NOMO-1 treated with DMSO at 0.1 percent for 48 hours (cell line): ENCODE measurements at regions not wholly inside any gene's neighbourhood (a gene's known extent, or its start where the extent isn't known, plus 50 kb on each side); places are given as distances from the start of the nearest gene placed in this dataset.
A peak's percentile ranks its signal among the peaks of the same experiment; 100 is the strongest.

Source experiments
- DNase-seq: peaks from one replicate; lab custom pipeline; 2025; ENCODE audit not compliant: unreplicated experiment; lab: John Stamatoyannopoulos, UW

- DNase-seq: no peak
These were observed 271.3 kb upstream of the TMPO start for GRCh38 chr12:98244136-98244535.

DNA sequence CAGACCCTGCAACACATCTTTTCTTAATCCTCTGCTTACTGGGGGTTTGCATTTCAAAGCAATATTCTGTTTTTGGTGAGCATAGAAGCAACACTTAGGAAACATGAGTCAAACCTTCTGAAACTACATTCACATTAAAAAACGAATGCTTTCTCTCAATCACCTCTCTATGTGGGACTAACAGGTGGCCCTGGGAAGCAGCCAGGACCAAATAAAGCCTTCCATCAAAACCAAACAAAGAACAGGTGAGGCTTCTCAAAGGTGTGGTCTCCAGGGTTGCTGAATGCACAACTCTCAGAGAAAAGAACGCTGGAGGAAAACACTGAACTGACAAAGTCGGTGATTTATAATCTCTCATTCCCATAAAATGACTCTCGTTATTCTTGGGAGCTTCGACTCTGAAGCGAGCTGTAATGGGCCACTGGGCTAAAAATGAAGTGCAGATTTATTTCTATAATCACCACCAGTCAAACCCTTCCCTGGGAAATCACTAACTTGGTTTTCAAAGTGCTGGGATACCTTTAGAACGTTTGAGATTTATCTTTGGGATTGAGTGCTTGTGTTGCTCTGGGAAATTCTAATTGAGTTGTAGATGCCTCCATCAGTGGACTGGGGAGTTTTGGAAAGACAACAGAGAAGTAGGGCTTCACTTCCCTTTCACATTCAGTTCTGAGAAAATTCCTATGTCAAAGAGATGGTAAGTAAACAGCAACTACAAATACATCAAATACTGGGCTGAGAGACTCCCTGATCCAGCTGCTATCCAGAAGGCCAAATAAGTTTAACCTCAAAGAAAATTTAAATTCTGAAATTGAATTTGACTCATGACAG is 262.0 kb upstream of the TMPO start:
- DNase-seq: no peak

DNA sequence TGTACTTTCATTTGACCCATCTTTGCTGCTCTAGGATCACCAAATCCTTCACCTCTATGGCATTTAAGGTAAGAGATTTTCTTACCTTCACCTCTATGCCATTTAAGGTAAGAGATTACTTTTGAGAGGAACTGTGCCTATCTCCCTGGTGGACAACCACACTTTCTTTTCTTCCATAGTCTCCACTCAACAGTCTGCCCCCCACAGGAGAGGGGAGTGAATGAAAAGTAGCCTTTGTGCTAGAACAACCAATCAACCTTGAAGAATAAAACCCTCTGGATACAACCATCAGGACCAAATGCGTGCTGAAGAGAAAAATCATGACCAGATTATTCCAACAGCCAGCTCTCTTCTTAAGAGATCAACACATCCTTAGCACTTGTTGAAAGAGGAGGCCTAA is 258.6 kb upstream of the TMPO start:
- no peak for DNase-seq

- peak; percentile 76 for DNase-seq
These were observed 255.7 kb upstream of the TMPO start for GRCh38 chr12:98259693-98260092.

DNA sequence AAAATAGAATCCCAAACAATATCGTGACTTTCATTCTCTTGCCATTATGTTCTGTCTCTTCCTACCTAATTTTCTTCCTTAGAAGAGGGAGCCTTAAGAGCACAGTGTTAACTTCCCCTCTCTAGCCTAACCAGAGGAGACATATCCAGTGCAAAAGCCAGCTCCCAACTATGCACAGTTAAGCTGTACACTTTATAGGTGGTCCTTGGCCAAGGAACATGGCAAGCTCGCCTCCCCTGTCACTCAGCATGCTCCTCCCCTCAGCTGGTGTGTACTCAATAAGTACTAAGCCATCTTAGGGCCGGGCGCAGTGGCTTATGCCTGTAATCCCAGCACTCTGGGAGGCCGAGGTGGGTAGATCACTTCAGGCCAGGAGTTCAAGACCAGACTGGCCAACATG is 255.1 kb upstream of the TMPO start:
- peak; percentile 7 for DNase-seq

DNA sequence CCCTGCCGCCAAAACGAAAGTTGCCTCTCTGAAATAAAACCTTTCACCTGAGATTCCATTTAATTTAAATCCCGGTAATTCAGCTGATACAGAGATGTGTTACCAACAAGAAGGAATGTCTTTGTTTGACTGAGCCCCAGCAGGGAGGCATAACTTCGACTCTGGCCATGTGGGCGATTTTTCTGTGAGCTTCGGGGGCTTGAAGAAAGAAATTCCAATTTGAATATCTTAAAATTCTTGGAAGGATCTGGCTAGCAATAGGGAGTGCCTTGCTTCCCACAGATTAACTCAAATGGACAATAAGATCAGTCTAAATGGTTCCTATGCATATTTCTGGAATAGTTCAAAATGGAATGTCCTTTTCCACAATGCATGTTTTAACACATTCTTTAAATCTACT is 252.5 kb upstream of the TMPO start:
- DNase-seq: no peak

DNA sequence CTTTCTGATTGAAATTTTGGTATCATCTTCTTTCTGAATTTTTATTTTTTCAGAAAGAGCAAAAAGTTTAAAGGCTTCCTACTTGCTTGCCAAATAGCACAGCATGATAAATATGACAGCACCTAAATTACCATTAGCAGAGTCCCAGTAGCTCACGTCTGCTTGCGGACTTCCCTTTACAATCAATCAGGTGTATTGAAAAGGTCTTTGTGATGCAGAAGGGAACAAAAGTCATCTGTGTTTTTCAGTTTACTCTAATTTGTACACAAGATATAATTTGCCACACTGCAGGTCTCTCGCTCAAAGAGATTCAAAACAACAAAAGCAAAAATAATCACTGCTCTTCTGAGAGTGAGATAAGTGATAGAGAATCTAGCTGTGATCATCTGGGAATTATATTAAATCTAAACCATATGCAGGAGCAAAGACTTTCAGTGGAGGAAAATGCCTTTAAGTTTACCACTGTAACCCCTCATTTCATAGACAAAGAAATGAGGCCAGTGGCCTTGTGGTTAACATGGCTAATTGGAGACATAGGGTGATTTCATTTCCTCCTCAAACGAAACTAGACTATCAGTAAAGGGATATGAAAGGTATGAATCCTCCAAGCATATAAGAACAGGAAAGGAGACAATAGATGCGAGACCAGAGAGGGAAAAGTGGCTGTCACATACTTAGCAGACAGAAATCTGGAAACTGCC is 240.8 kb upstream of the TMPO start:
- DNase-seq: peak; percentile 83

DNA sequence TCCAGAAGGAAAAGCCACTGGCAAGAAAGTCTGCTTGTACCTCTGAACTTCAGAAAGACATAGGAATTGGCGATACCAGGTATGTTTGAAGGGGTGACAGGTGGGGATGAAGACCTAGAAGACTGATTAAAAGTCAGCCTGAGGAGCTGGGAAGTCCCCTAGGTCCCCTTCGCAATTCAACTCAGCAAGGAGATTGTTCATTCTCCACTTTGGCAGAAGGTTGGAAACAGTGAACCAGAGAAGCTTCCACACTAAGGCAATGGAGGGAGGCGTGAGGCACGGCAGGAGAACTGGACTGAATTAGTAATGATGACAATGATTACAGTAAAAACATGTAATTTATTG is 240.3 kb upstream of the TMPO start:
- DNase-seq: no peak

DNA sequence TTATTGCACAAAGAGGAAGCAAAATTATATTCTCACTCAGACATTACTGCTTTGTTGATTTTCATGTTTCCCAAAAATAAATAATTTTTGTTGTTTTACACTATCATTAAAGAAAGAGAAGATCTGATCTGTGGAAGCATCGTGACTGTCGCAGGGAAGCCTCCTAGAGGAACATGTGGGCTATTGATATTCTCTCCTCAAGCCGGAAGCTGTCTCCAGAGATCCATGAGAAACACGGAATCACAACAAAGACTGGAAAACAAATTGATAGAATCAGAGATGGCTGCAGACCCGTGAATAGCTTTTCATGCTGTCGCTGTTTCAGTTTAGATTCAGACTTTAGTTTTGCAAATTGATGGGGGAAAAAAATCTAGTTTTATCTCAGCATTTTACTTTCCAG is 235.2 kb upstream of the TMPO start:
- DNase-seq: no peak

GRCh38 chr12:98280621-98281020 is 234.8 kb upstream of the TMPO start:
- no peak for DNase-seq

DNA sequence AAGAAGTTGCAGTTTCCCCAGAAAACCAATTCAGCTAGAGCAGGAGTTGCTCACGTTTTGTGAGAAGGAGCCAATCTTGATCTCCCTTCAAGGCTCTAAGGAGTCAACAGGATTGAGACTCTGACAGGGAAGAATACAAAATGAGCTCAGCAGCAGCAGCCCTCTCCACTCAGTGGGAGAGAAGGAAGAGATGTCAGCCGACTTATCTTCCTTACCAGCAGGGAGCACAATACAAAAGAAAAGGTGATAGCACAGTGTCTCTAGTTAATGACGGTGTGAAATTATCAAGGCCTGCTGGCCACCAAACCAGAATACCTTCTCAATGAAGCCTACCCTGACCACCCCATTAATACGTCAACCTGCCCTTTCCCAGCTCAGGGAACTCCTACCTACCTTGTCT is 223.6 kb upstream of the TMPO start:
- no peak for DNase-seq

DNA sequence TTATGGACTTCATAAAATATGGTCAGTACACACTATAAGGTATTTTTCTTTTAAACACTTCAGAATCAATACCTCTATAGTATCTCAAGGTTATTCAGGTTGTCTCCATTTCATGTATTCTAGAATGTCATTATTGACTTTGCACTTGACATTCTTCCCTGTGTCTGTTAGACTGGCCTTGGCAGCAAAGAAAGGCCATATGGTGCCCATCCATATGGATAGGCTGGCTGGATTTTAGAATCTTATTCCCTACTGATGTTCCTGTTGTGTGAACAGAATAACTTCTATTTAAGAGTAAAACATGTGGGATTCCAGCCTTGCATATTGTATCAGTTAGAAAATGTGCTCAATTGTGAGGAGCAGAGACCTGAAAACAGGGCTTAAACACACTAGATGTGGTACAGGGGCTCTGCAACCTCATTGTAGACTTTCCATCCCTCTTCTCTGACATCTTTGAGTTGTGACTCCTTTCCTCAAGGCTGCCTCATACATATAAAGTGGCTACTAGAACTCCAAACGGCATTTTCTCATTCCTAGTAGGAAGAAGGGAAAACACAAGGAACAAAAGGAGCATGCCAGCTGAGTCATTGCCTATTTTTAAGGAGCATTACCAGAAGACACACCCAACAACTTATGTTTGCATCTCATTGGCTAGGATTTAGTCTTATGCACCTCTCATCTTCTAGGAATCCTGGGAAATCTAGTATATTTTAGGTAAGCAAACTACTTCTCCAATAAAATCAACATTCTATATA is 221.2 kb upstream of the TMPO start:
- DNase-seq: no peak

- DNase-seq: no peak
These were observed 219.7 kb upstream of the TMPO start for GRCh38 chr12:98295681-98296080.

GRCh38 chr12:98296462-98297079 is 218.8 kb upstream of the TMPO start:
- DNase-seq: no peak

- no peak for DNase-seq
These were observed 217.9 kb upstream of the TMPO start for GRCh38 chr12:98297538-98297937.

- DNase-seq: no peak
These were observed 207.2 kb upstream of the TMPO start for GRCh38 chr12:98308141-98308540.

GRCh38 chr12:98317939-98318899 is 197.2 kb upstream of the TMPO start:
- DNase-seq: no peak

- no peak for DNase-seq
These were observed 195.5 kb upstream of the TMPO start for GRCh38 chr12:98319716-98320425.

DNA sequence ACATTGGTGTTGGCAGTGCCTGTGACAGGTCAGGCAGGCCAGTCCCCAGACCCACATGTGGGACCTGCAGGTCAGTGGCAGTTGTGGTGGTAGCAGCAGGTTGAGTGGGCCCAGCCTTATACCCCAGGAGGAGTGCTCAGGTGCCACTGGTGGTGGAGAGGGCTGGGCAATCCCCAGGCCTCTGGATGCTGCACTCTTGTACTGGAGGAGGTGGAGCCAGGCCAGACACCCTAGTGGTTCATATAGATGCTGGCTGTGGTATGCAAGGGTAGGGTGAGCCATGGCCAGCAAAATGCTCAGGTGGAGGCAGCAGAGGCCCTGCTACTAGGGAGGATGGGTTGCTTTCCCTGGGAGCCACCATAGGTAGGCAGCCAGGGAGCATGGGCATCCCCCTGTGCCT is 190.4 kb upstream of the TMPO start:
- DNase-seq: no peak

GRCh38 chr12:98328467-98328866 is 186.9 kb upstream of the TMPO start:
- no peak for DNase-seq
